NCI-H774 (cell line): ENCODE measurements at regions not wholly inside any gene's neighbourhood (a gene's known extent, or its start where the extent isn't known, plus 50 kb on each side); places are given as distances from the start of the nearest gene placed in this dataset.

Experiments used
- DNase-seq: peaks from one replicate; lab custom pipeline; 2025; lab: John Stamatoyannopoulos, UW

- DNase-seq = no peak
Observed at GRCh38 chr14:53517270-53517960, 364.3 kb upstream of the DDHD1 start.

- no peak for DNase-seq
Observed at GRCh38 chr14:53516261-53516774, 363.2 kb upstream of the DDHD1 start.

GRCh38 chr14:53515276-53515675 is 362.2 kb upstream of the DDHD1 start:
- DNase-seq = no peak

- no peak for DNase-seq
Observed at GRCh38 chr14:53514197-53514596, 361.1 kb upstream of the DDHD1 start.

GRCh38 chr14:53510281-53510912 is 357.3 kb upstream of the DDHD1 start:
- no peak for DNase-seq

- no peak for DNase-seq
Observed at GRCh38 chr14:53509276-53510244, 356.4 kb upstream of the DDHD1 start.

GRCh38 chr14:53501361-53502211 is 348.5 kb upstream of the DDHD1 start:
- no peak for DNase-seq

GRCh38 chr14:53500191-53500590 is 347.1 kb upstream of the DDHD1 start:
- no peak for DNase-seq

- DNase-seq = no peak
Observed at GRCh38 chr14:53496668-53497067, 343.5 kb upstream of the DDHD1 start.

GRCh38 chr14:53495846-53496343 is 342.8 kb upstream of the DDHD1 start:
- DNase-seq = no peak

GRCh38 chr14:53494587-53494986 is 341.5 kb upstream of the DDHD1 start:
- no peak for DNase-seq

GRCh38 chr14:53493860-53494259 is 340.7 kb upstream of the DDHD1 start:
- DNase-seq = no peak

GRCh38 chr14:53493320-53493719 is 340.2 kb upstream of the DDHD1 start:
- no peak for DNase-seq

- DNase-seq = no peak
Observed at GRCh38 chr14:53491884-53492277, 338.8 kb upstream of the DDHD1 start.

- no peak for DNase-seq
Observed at GRCh38 chr14:53491256-53491883, 338.2 kb upstream of the DDHD1 start.

GRCh38 chr14:53478174-53478573 is 325.1 kb upstream of the DDHD1 start:
- no peak for DNase-seq

- no peak for DNase-seq
Observed at GRCh38 chr14:53473480-53473879, 320.4 kb upstream of the DDHD1 start.

GRCh38 chr14:53472306-53472705 is 319.2 kb upstream of the DDHD1 start:
- no peak for DNase-seq

GRCh38 chr14:53470351-53471043 is 317.4 kb upstream of the DDHD1 start:
- DNase-seq = no peak

GRCh38 chr14:53468876-53469275 is 315.8 kb upstream of the DDHD1 start:
- no peak for DNase-seq
